Neuron (in vitro differentiated cells): ENCODE measurements at regions not wholly inside any gene's neighbourhood (a gene's known extent, or its start where the extent isn't known, plus 50 kb on each side); places are given as distances from the start of the nearest gene placed in this dataset.

Source experiments
- H2AFZ ChIP-seq: one replicate; pipeline ENCODE4 v1.6.1; 2013; ENCODE audit warnings: low read depth, mild to moderate bottlenecking, inconsistent platforms, low read length, moderate library complexity
- H3K27me3 ChIP-seq: one replicate; pipeline ENCODE4 v1.6.1; 2013; ENCODE audit warnings: low read length; ENCODE audit not compliant: insufficient read depth
- H3K36me3 ChIP-seq: one replicate; pipeline ENCODE4 v1.6.1; 2013; ENCODE audit warnings: low read length; ENCODE audit not compliant: insufficient read depth
- H3K4me1 ChIP-seq: one replicate; pipeline ENCODE4 v1.6.1; 2013; ENCODE audit warnings: low read length; ENCODE audit not compliant: insufficient read depth
- H3K4me3 ChIP-seq: 2 replicates; pipeline ENCODE4 v1.5.1; 2013; ENCODE audit warnings: mild to moderate bottlenecking, low read length, moderate library complexity
- H3K9me3 ChIP-seq: one replicate; pipeline ENCODE4 v1.6.1; 2013; ENCODE audit warnings: low read length

GRCh38 chr9:93809204-93809940 lies 145.8 kb downstream of the BARX1 start:
- Histone ChIP-seq H2AFZ (no peak overlapping the region), H3K4me3 (no peak overlapping the region), H3K4me1 (no peaks in the 10 kb centered on the region), H3K36me3 (no peaks in the 10 kb centered on the region), H3K9me3 (no peaks in the 10 kb centered on the region), H3K27me3 (peaks cover 4% of the 10 kb centered on the region)

GRCh38 chr9:93808115-93809029 lies 146.8 kb downstream of the BARX1 start:
- Histone ChIP-seq H3K27me3 (peaks cover 4% of the 10 kb centered on the region), H3K4me1 (no peaks in the 10 kb centered on the region), H2AFZ (no peak overlapping the region), H3K4me3 (no peak overlapping the region), H3K36me3 (no peaks in the 10 kb centered on the region), H3K9me3 (no peaks in the 10 kb centered on the region)

- Histone ChIP-seq H3K4me3 (no peak overlapping the region), H2AFZ (no peak overlapping the region), H3K36me3 (no peaks in the 10 kb centered on the region), H3K9me3 (no peaks in the 10 kb centered on the region), H3K4me1 (no peaks in the 10 kb centered on the region), H3K27me3 (peaks cover 4% of the 10 kb centered on the region)
Measured at GRCh38 chr9:93807166-93808074, 147.7 kb downstream of the BARX1 start.

GRCh38 chr9:93801581-93802284 lies 153.4 kb downstream of the BARX1 start:
- no peaks in the 10 kb centered on the region for H3K9me3 ChIP-seq
- H3K36me3 ChIP-seq, result no peaks in the 10 kb centered on the region
- no peaks in the 10 kb centered on the region for H3K27me3 ChIP-seq
- H3K4me1 ChIP-seq, result no peaks in the 10 kb centered on the region
- no peak overlapping the region for H3K4me3 ChIP-seq
- no peak overlapping the region for H2AFZ ChIP-seq

- H3K36me3 ChIP-seq, result no peaks in the 10 kb centered on the region
- no peaks in the 10 kb centered on the region for H3K4me1 ChIP-seq
- H2AFZ ChIP-seq, result no peak overlapping the region
- H3K4me3 ChIP-seq, result no peak overlapping the region
- H3K27me3 ChIP-seq, result no peaks in the 10 kb centered on the region
- H3K9me3 ChIP-seq, result no peaks in the 10 kb centered on the region
Measured at GRCh38 chr9:93801120-93801519, 154.0 kb downstream of the BARX1 start.

- H3K4me1 ChIP-seq, result no peaks in the 10 kb centered on the region
- H2AFZ ChIP-seq, result no peak overlapping the region
- no peaks in the 10 kb centered on the region for H3K9me3 ChIP-seq
- H3K4me3 ChIP-seq, result no peak overlapping the region
- no peaks in the 10 kb centered on the region for H3K36me3 ChIP-seq
- no peaks in the 10 kb centered on the region for H3K27me3 ChIP-seq
Measured at GRCh38 chr9:93792358-93792757, 162.8 kb downstream of the BARX1 start.

- H3K4me1 ChIP-seq, result no peaks in the 10 kb centered on the region
- H3K27me3 ChIP-seq, result no peaks in the 10 kb centered on the region
- H3K4me3 ChIP-seq, result no peak overlapping the region
- H2AFZ ChIP-seq, result no peak overlapping the region
- no peaks in the 10 kb centered on the region for H3K36me3 ChIP-seq
- no peaks in the 10 kb centered on the region for H3K9me3 ChIP-seq
Measured at GRCh38 chr9:93786204-93786603, 169.0 kb downstream of the BARX1 start.

GRCh38 chr9:93776873-93777272 lies 178.3 kb downstream of the BARX1 start:
- no peaks in the 10 kb centered on the region for H3K9me3 ChIP-seq
- peaks cover 7% of the 10 kb centered on the region for H3K27me3 ChIP-seq
- no peak overlapping the region for H2AFZ ChIP-seq
- no peak overlapping the region for H3K4me3 ChIP-seq
- H3K4me1 ChIP-seq, result no peaks in the 10 kb centered on the region
- no peaks in the 10 kb centered on the region for H3K36me3 ChIP-seq

GRCh38 chr9:93776256-93776655 lies 178.9 kb downstream of the BARX1 start:
- H3K4me3 ChIP-seq, result no peak overlapping the region
- no peaks in the 10 kb centered on the region for H3K9me3 ChIP-seq
- no peak overlapping the region for H2AFZ ChIP-seq
- H3K27me3 ChIP-seq, result peaks cover 7% of the 10 kb centered on the region
- no peaks in the 10 kb centered on the region for H3K36me3 ChIP-seq
- no peaks in the 10 kb centered on the region for H3K4me1 ChIP-seq

- no peaks in the 10 kb centered on the region for H3K9me3 ChIP-seq
- H3K4me3 ChIP-seq, result no peak overlapping the region
- no peaks in the 10 kb centered on the region for H3K4me1 ChIP-seq
- no peak overlapping the region for H2AFZ ChIP-seq
- no peaks in the 10 kb centered on the region for H3K36me3 ChIP-seq
- H3K27me3 ChIP-seq, result peaks cover 7% of the 10 kb centered on the region
Measured at GRCh38 chr9:93774331-93775102, 180.6 kb downstream of the BARX1 start.

- Histone ChIP-seq H3K9me3 (no peaks in the 10 kb centered on the region), H3K4me3 (no peak overlapping the region), H2AFZ (no peak overlapping the region), H3K4me1 (no peaks in the 10 kb centered on the region), H3K27me3 (no peaks in the 10 kb centered on the region), H3K36me3 (no peaks in the 10 kb centered on the region)
Measured at GRCh38 chr9:93771276-93771675, 183.9 kb downstream of the BARX1 start.

- Histone ChIP-seq H3K4me1 (no peaks in the 10 kb centered on the region), H3K4me3 (no peak overlapping the region), H3K27me3 (no peaks in the 10 kb centered on the region), H3K36me3 (no peaks in the 10 kb centered on the region), H3K9me3 (no peaks in the 10 kb centered on the region), H2AFZ (no peak overlapping the region)
Measured at GRCh38 chr9:93761822-93762221, 185.4 kb downstream of the PHF2 start.
